H1 (cell line): ENCODE measurements at regions not wholly inside any gene's neighbourhood (a gene's known extent, or its start where the extent isn't known, plus 50 kb on each side); places are given as distances from the start of the nearest gene placed in this dataset.
"Not testable (repeated sequence)": the region's sequence is repeated elsewhere in the genome, so short reads cannot be mapped to it uniquely, and the experiment has no call there.

Source experiments
- CTCF ChIA-PET: fragments of 300-600 bp; sonication (Branson Sonifier 250); formaldehyde crosslinking; loops from one replicate; lab custom pipeline; 2021; ENCODE audit not compliant: partially characterized antibody; lab: Charles Lee
- POLR2A ChIA-PET: fragments of 300-600 bp; sonication (Branson Sonifier 250); formaldehyde crosslinking; loops from one replicate; lab custom pipeline; 2021; ENCODE audit warnings: inconsistent platforms; ENCODE audit not compliant: partially characterized antibody; lab: Charles Lee
- DNase-seq, 2 experiments: peaks; one replicate each; pipeline versions ENCODE4 v3.0.0 to v3.0.0-alpha.2; 2010 to 2022; ENCODE audit warnings: low spot score in 2 of 2, low read depth in 1 of 2, mixed read lengths in 1 of 2
- FAIRE-seq: peaks from 2 replicates; lab custom pipeline; 2011; peaks lifted over from hg19 to GRCh38; lab: Jason Lieb, UNC
- H2AFZ ChIP-seq: 2 replicates; pipeline ENCODE4 v1.8.1; 2012; ENCODE audit warnings: low read length, inconsistent platforms
- H2AK5ac ChIP-seq: 2 replicates; pipeline ENCODE4 v1.6.1; 2013; ENCODE audit warnings: low read depth, low read length
- H2BK120ac ChIP-seq: replicated peaks from 2 replicates; pipeline ENCODE3; 2013; ENCODE audit warnings: low read depth, low read length, inconsistent platforms
- H2BK12ac ChIP-seq: 2 replicates; pipeline ENCODE4 v1.6.1; 2013; ENCODE audit warnings: low read depth, low read length
- H2BK15ac ChIP-seq: 2 replicates; pipeline ENCODE4 v1.6.1; 2013; ENCODE audit warnings: low read length
- H2BK20ac ChIP-seq: 2 replicates; pipeline ENCODE4 v1.6.1; 2013; ENCODE audit warnings: low read length
- H2BK5ac ChIP-seq: 2 replicates; pipeline ENCODE4 v1.6.1; 2013; ENCODE audit warnings: low read depth, low read length
- H3K14ac ChIP-seq: 2 replicates; pipeline ENCODE4 v1.6.1; 2013; ENCODE audit warnings: inconsistent platforms; ENCODE audit not compliant: insufficient read length
- H3K18ac ChIP-seq: 2 replicates; pipeline ENCODE4 v1.6.1; 2013; ENCODE audit warnings: low read length; ENCODE audit errors: extremely low read depth
- H3K23ac ChIP-seq: 2 replicates; pipeline ENCODE4 v1.6.1; 2013; ENCODE audit warnings: inconsistent platforms; ENCODE audit not compliant: insufficient read length
- H3K23me2 ChIP-seq: 2 replicates; pipeline ENCODE4 v1.6.1; 2013; ENCODE audit warnings: low read depth, low read length
- H3K27ac ChIP-seq: 2 replicates; pipeline ENCODE4 v1.6.1; 2011; ENCODE audit warnings: low read depth, low read length, inconsistent platforms
- H3K27me3 ChIP-seq, 4 experiments: replicated peaks in 1 of 4; 1 replicate in 1 of 4; 2 replicates in 3 of 4; pipeline versions ENCODE4 v1.6.1 to v1.8.1; 2011 to 2013; ENCODE audit warnings: low read length in 3 of 4, mild to moderate bottlenecking in 3 of 4, inconsistent platforms in 2 of 4, mixed read lengths in 2 of 4, moderate library complexity in 1 of 4; ENCODE audit not compliant: control insufficient read depth in 3 of 4, insufficient read depth in 3 of 4; ENCODE audit errors: extremely low read depth in 1 of 4
- H3K36me3 ChIP-seq, 4 experiments: 2 replicates each; pipeline versions ENCODE4 v1.6.1 to v1.8.1; 2011 to 2013; ENCODE audit warnings: mild to moderate bottlenecking in 4 of 4, low read length in 3 of 4, moderate library complexity in 2 of 4, control low read depth in 1 of 4, inconsistent platforms in 1 of 4; ENCODE audit not compliant: insufficient read depth in 4 of 4, control insufficient read depth in 2 of 4
- H3K4ac ChIP-seq: replicated peaks from 2 replicates; pipeline ENCODE3; 2013; ENCODE audit warnings: low read length, low read depth, mixed read lengths, inconsistent platforms; ENCODE audit not compliant: insufficient read length
- H3K4me1 ChIP-seq, 4 experiments: replicated peaks in 1 of 4; 1 replicate in 1 of 4; 2 replicates in 3 of 4; pipeline versions ENCODE4 v1.6.1 to v1.8.1; 2011 to 2013; ENCODE audit warnings: low read length in 3 of 4, inconsistent platforms in 2 of 4, mixed read lengths in 1 of 4; ENCODE audit not compliant: insufficient read depth in 4 of 4, control insufficient read depth in 3 of 4
- H3K4me2 ChIP-seq, 2 experiments: 2 replicates each; pipeline versions ENCODE4 v1.6.1 to v1.8.1; 2011 to 2013; ENCODE audit warnings: low read depth in 2 of 2, low read length in 2 of 2, control low read depth in 1 of 2, inconsistent platforms in 1 of 2, mild to moderate bottlenecking in 1 of 2; ENCODE audit not compliant: insufficient read depth in 1 of 2
- H3K4me3 ChIP-seq, 4 experiments: fragments of 200-600, 300-600 bp in 1 of 4; sonication (generic), shearing (Covaris generic), sonication (Bioruptor Twin) in 1 of 4; 2 replicates each; pipeline versions ENCODE4 v1.5.1 to v1.8.1; 2011 to 2016; ENCODE audit warnings: low read length in 4 of 4, low read depth in 3 of 4, control low read depth in 2 of 4, inconsistent platforms in 2 of 4, mild to moderate bottlenecking in 2 of 4, mixed read lengths in 1 of 4, moderate library complexity in 1 of 4; ENCODE audit not compliant: insufficient read depth in 2 of 4; ENCODE audit errors: extremely low read depth in 1 of 4
- H3K56ac ChIP-seq: replicated peaks from 2 replicates; pipeline ENCODE3; 2013; ENCODE audit warnings: low read depth, mild to moderate bottlenecking, mixed read lengths, low read length, inconsistent platforms; ENCODE audit not compliant: insufficient read length
- H3K79me1 ChIP-seq: 2 replicates; pipeline ENCODE4 v1.6.1; 2013; ENCODE audit warnings: low read depth, low read length, control low read depth
- H3K79me2 ChIP-seq, 2 experiments: 2 replicates each; pipeline versions ENCODE4 v1.6.1 to v1.8.1; 2012 to 2013; ENCODE audit warnings: low read length in 2 of 2, mild to moderate bottlenecking in 2 of 2, inconsistent platforms in 1 of 2; ENCODE audit not compliant: insufficient read depth in 2 of 2, control insufficient read depth in 1 of 2
- H3K9ac ChIP-seq, 4 experiments: replicated peaks in 1 of 4; 1 replicate in 1 of 4; 2 replicates in 3 of 4; pipeline versions ENCODE4 v1.6.1 to v1.8.1; 2011 to 2013; ENCODE audit warnings: low read depth in 3 of 4, low read length in 3 of 4, control low read depth in 2 of 4, mild to moderate bottlenecking in 2 of 4, moderate library complexity in 2 of 4, inconsistent platforms in 1 of 4; ENCODE audit errors: extremely low read depth in 1 of 4
- H3K9me3 ChIP-seq, 2 experiments: 2 replicates each; pipeline versions ENCODE4 v1.6.1 to v1.8.1; 2012 to 2013; ENCODE audit warnings: mild to moderate bottlenecking in 2 of 2, moderate library complexity in 2 of 2, control low read depth in 1 of 2, inconsistent platforms in 1 of 2, low read depth in 1 of 2, low read length in 1 of 2, mixed read lengths in 1 of 2; ENCODE audit not compliant: insufficient read depth in 2 of 2
- H4K20me1 ChIP-seq, 2 experiments: replicated peaks in 1 of 2; 2 replicates each; pipeline versions ENCODE3 to v1.8.1; 2011 to 2013; ENCODE audit warnings: inconsistent platforms in 2 of 2, low read length in 2 of 2, mild to moderate bottlenecking in 1 of 2; ENCODE audit not compliant: insufficient read depth in 2 of 2, control insufficient read depth in 1 of 2
- H4K5ac ChIP-seq: 2 replicates; pipeline ENCODE4 v1.6.1; 2013; ENCODE audit warnings: low read length, low read depth, mixed read lengths, inconsistent platforms; ENCODE audit not compliant: insufficient read length
- H4K8ac ChIP-seq: 2 replicates; pipeline ENCODE4 v1.8.0; 2013; ENCODE audit warnings: mild to moderate bottlenecking, moderate library complexity, low read length, inconsistent platforms; ENCODE audit not compliant: insufficient read depth; ENCODE audit errors: extremely low read depth
- H4K91ac ChIP-seq: replicated peaks from 2 replicates; pipeline ENCODE3; 2013; ENCODE audit warnings: low read length, mixed read lengths, inconsistent platforms; ENCODE audit not compliant: insufficient read length
- CTCF ChIP-seq, 3 experiments: IDR thresholded peaks; 1 replicate in 2 of 3; 2 replicates in 1 of 3; pipeline versions ENCODE4 v1.5.1 to v1.6.1; 2011; ENCODE audit warnings: low read length in 3 of 3, mild to moderate bottlenecking in 3 of 3, inconsistent platforms in 2 of 3, low read depth in 1 of 3, moderate library complexity in 1 of 3; ENCODE audit not compliant: insufficient read depth in 1 of 3; ENCODE audit errors: control extremely low read depth in 1 of 3
- POLR2AphosphoS5 ChIP-seq: IDR thresholded peaks from 2 replicates; pipeline ENCODE4 v1.6.1; 2011; ENCODE audit warnings: low read depth, low read length
- POU5F1 ChIP-seq: IDR thresholded peaks from 2 replicates; pipeline ENCODE4 v1.6.1; 2011; ENCODE audit warnings: low read depth, mild to moderate bottlenecking, low read length, moderate library complexity
- RBBP5 ChIP-seq: IDR thresholded peaks from 2 replicates; pipeline ENCODE4 v1.7.1; 2012; ENCODE audit warnings: low read depth, mild to moderate bottlenecking, inconsistent platforms, low read length, moderate library complexity, borderline replicate concordance
- SIX5 ChIP-seq: IDR thresholded peaks from 2 replicates; pipeline ENCODE4 v1.6.1; 2011; ENCODE audit warnings: mild to moderate bottlenecking, low read depth, low read length
- SP1 ChIP-seq: IDR thresholded peaks from 2 replicates; pipeline ENCODE4 v1.6.1; 2011; ENCODE audit warnings: low read depth, low read length
- TF ChIP-seq, protein P1 (sequence below): IDR thresholded peaks from 2 replicates; pipeline ENCODE4 v1.6.1; 2012; ENCODE audit warnings: inconsistent platforms

DNA sequence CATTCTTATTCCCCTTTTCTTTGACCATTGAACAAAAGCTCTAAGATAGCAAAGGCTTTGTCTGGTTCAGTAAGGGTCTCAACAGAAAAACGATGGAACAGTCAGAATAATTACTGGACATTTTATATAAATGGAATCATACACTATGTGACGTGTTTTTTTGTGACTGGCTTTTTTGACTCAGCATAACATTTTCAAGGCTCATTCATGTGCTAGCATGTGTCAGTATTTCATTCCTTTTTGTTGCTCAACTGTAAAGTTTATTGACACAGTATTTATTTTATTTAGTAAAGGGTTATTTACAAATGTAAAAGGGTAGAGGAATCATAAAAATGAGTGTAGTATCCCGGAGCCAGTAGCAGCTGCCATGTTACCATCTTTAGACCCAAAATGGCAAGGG, 226.2 kb downstream of the CDRT15L2 start (continued):
- no peak for TF ChIP-seq CTCF (IDR thresholded peaks at IDR 0.05; ENCODE audit: control extremely low read depth in 1 of 3, insufficient read depth in 1 of 3, low read depth in 1 of 3, low read length in 3 of 3)
- TF ChIP-seq POLR2AphosphoS5, result no peak
- no peak for TF ChIP-seq SP1
- TF ChIP-seq RBBP5, result no peak
- no peak for TF ChIP-seq POU5F1
- TF ChIP-seq, protein P1, sequence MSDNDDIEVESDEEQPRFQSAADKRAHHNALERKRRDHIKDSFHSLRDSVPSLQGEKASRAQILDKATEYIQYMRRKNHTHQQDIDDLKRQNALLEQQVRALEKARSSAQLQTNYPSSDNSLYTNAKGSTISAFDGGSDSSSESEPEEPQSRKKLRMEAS, result no peak
- TF ChIP-seq SIX5, result no peak

DNA sequence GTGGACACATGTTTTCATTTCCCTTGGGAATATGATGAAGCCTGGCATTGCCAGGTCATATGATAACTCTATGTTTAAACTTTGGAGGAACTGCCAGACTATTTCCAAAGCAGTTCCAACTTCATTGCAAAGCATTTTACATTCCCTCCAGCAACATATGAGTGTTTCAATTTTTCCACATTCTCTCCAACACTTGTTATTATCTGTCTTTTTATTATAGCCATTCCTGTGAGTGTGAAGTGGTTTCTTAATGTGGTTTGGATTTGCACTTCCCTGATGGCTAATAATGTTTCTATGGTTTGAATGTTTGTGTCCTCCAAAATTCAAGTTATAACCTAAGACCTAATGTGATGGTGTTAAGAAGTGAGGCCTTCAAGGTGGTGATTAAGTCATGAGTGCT, 228.0 kb downstream of the CDRT15L2 start:
- H4K8ac ChIP-seq, H3K23ac ChIP-seq, H2AK5ac ChIP-seq, H3K18ac ChIP-seq, H4K20me1 ChIP-seq, H2BK5ac ChIP-seq, H3K27ac ChIP-seq, H4K91ac ChIP-seq, H3K56ac ChIP-seq, POLR2A ChIA-PET, H3K4ac ChIP-seq, H3K14ac ChIP-seq, H3K36me3 ChIP-seq, H3K9me3 ChIP-seq, H3K23me2 ChIP-seq, H3K79me2 ChIP-seq, H2BK120ac ChIP-seq, H2AFZ ChIP-seq, H3K79me1 ChIP-seq, DNase-seq, H3K9ac ChIP-seq, H3K4me2 ChIP-seq, H2BK15ac ChIP-seq, H3K4me1 ChIP-seq, H4K5ac ChIP-seq, H3K27me3 ChIP-seq, H2BK20ac ChIP-seq, H2BK12ac ChIP-seq, CTCF ChIA-PET, H3K4me3 ChIP-seq, FAIRE-seq: not testable (repeated sequence)
